ENCODE measurements at regions not wholly inside any gene's neighbourhood (a gene's known extent, or its start where the extent isn't known, plus 50 kb on each side); places are given as distances from the start of the nearest gene placed in this dataset.

- H3K27me3 ChIP-seq (replicated peaks; ENCODE audit: control insufficient read depth, insufficient read depth, low read length, poor library complexity, severe bottlenecking) = no peaks in the 10 kb centered on the region
- H3K9me3 ChIP-seq (ENCODE audit: control insufficient read depth, low read length) = peaks cover 24% of the 10 kb centered on the region
- no peak overlapping the region for H3K27ac ChIP-seq (ENCODE audit: insufficient read depth, low read length, poor library complexity, severe bottlenecking)
- H3K4me3 ChIP-seq (ENCODE audit: insufficient read depth, low read depth, low read length, poor library complexity, severe bottlenecking) = no peak overlapping the region
- no peak for DNase-seq
- H3K36me3 ChIP-seq (ENCODE audit: control insufficient read depth, insufficient read depth, low read length) = no peaks in the 10 kb centered on the region
- H3K4me1 ChIP-seq (ENCODE audit: control insufficient read depth, insufficient read depth, low read length, poor library complexity, severe bottlenecking) = no peaks in the 10 kb centered on the region
Measured at GRCh38 chr15:75145027-75145841, 56.4 kb upstream of the C15orf39 start.

GRCh38 chr15:75148280-75148679 lies 53.4 kb upstream of the C15orf39 start:
- no peaks in the 10 kb centered on the region for H3K36me3 ChIP-seq (ENCODE audit: control insufficient read depth, insufficient read depth, low read length)
- peaks cover 14% of the 10 kb centered on the region for H3K9me3 ChIP-seq (ENCODE audit: control insufficient read depth, low read length)
- H3K4me1 ChIP-seq (ENCODE audit: control insufficient read depth, insufficient read depth, low read length, poor library complexity, severe bottlenecking) = no peaks in the 10 kb centered on the region
- H3K27me3 ChIP-seq (replicated peaks; ENCODE audit: control insufficient read depth, insufficient read depth, low read length, poor library complexity, severe bottlenecking) = no peaks in the 10 kb centered on the region
- no peak for DNase-seq
- H3K27ac ChIP-seq (ENCODE audit: insufficient read depth, low read length, poor library complexity, severe bottlenecking) = no peak overlapping the region
- H3K4me3 ChIP-seq (ENCODE audit: insufficient read depth, low read depth, low read length, poor library complexity, severe bottlenecking) = no peak overlapping the region

GRCh38 chr15:75149867-75150709 lies 51.6 kb upstream of the C15orf39 start:
- Histone ChIP-seq H3K9me3 (ENCODE audit: control insufficient read depth, low read length) (peaks cover 7% of the 10 kb centered on the region), H3K27ac (ENCODE audit: insufficient read depth, low read length, poor library complexity, severe bottlenecking) (no peak overlapping the region), H3K36me3 (ENCODE audit: control insufficient read depth, insufficient read depth, low read length) (no peaks in the 10 kb centered on the region), H3K27me3 (replicated peaks; ENCODE audit: control insufficient read depth, insufficient read depth, low read length, poor library complexity, severe bottlenecking) (no peaks in the 10 kb centered on the region), H3K4me1 (ENCODE audit: control insufficient read depth, insufficient read depth, low read length, poor library complexity, severe bottlenecking) (no peaks in the 10 kb centered on the region), H3K4me3 (ENCODE audit: insufficient read depth, low read depth, low read length, poor library complexity, severe bottlenecking) (no peak overlapping the region)
- no peak for DNase-seq

GRCh38 chr15:75151214-75152128 lies 50.2 kb upstream of the C15orf39 start:
- DNase-seq = no peak

More at GRCh38 chr15:75151214-75152128, 50.2 kb upstream of the C15orf39 start:
- H3K27me3 ChIP-seq (replicated peaks; ENCODE audit: control insufficient read depth, insufficient read depth, low read length, poor library complexity, severe bottlenecking) = no peaks in the 10 kb centered on the region
- no peak overlapping the region for H3K27ac ChIP-seq (ENCODE audit: insufficient read depth, low read length, poor library complexity, severe bottlenecking)
- no peaks in the 10 kb centered on the region for H3K9me3 ChIP-seq (ENCODE audit: control insufficient read depth, low read length)
- H3K4me3 ChIP-seq (ENCODE audit: insufficient read depth, low read depth, low read length, poor library complexity, severe bottlenecking) = no peak overlapping the region
- H3K36me3 ChIP-seq (ENCODE audit: control insufficient read depth, insufficient read depth, low read length) = no peaks in the 10 kb centered on the region
- H3K4me1 ChIP-seq (ENCODE audit: control insufficient read depth, insufficient read depth, low read length, poor library complexity, severe bottlenecking) = no peaks in the 10 kb centered on the region
